HG03066 (cell line): ENCODE measurements at regions not wholly inside any gene's neighbourhood (a gene's known extent, or its start where the extent isn't known, plus 50 kb on each side); places are given as distances from the start of the nearest gene placed in this dataset.
"Not testable (repeated sequence)": the region's sequence is repeated elsewhere in the genome, so short reads cannot be mapped to it uniquely, and the experiment has no call there.

Experiments
- ATAC-seq: cut with Tn5 transposase; IDR thresholded peaks from one replicate; pipeline ENCODE4 v1.9.1; 2021; ENCODE audit warnings: low read depth; ENCODE audit not compliant: unreplicated experiment

DNA sequence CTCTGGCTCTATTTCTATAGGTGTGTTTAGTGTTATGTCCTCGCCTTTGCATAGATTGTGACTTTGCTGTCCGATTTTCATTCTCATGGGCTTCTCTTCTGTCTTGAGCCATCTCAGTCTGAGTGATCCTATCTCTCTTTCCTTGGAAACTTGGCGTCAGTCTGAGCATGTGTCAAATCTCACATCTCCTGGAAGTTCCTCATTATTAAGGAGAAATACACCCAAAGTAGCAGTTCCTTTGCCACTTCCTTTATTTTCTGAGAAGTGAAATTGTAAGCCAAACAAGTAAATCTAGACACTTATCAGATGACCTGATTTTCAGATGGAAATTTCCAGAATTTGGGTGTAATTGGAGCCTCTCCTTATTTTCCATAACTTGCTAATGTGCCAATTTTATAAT, 126.9 kb upstream of the ANKH start:
- ATAC-seq: no peak

DNA sequence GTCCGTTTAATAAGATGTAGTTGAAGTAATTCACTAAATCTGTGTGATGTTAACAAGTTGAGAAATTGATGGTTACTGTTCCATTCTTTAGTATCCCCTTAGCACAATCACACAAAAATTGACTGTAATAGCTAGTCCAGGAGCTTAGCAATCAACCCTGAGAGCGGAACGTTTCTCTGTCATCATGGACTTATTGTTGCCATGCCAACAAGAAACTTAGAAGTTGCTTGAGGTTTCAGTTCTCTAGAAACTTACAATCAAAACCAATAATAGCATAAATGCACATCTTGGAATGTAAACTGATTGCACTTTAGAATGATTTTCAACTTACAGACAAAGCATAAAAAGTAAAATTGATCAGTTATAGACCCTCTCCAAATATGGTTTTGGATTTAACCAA, 125.4 kb upstream of the ANKH start:
- ATAC-seq: peak; percentile 71

DNA sequence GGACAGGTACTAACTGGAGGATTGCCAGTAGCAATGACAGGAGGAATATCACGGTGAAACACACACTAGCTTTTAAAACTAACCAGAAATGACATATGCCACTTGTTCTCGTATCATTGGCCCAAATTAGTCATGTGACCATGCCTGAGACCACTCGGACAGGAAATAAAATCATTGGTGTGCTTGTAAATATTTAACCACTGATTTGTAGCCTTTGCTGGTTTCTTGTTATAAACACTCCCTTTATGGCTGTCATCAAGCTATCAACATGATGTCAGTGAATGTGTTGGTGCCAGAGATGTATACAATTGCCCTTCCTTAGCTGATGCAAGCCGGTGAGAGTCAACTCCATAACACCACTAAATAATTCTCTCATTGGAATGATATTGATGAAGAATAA, 123.7 kb upstream of the ANKH start:
- ATAC-seq: no peak

DNA sequence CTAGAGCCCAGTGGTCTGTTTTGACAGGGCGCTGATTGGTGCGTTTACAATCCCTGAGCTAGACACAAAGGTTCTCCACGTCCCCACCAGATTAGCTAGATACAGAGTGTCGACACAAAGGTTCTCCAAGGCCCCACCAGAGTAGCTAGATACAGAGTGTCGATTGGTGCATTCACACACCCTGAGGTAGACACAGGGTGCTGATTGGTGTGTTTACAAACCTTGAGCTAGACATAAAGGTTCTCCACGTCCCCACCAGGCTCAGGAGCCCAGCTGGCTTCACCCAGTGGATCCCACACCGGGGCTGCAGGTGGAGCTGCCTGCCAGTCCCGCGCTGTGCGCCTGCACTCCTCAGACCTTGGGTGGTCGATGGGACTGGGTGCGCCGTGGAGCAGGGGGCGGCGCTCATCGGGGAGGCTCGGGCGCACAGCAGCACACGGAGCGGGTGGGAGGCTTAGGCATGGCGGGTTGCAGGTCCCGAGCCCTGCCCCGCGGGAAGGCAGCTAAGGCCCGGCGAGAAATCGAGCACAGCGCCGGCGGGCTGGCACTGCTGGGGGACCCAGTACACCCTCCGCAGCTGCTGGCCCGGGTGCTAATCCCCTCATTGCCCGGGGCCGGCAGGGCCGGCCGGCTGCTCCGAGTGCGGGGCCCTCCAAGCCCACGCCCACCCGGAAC, 122.0 kb upstream of the ANKH start:
- not testable (repeated sequence) for ATAC-seq

DNA sequence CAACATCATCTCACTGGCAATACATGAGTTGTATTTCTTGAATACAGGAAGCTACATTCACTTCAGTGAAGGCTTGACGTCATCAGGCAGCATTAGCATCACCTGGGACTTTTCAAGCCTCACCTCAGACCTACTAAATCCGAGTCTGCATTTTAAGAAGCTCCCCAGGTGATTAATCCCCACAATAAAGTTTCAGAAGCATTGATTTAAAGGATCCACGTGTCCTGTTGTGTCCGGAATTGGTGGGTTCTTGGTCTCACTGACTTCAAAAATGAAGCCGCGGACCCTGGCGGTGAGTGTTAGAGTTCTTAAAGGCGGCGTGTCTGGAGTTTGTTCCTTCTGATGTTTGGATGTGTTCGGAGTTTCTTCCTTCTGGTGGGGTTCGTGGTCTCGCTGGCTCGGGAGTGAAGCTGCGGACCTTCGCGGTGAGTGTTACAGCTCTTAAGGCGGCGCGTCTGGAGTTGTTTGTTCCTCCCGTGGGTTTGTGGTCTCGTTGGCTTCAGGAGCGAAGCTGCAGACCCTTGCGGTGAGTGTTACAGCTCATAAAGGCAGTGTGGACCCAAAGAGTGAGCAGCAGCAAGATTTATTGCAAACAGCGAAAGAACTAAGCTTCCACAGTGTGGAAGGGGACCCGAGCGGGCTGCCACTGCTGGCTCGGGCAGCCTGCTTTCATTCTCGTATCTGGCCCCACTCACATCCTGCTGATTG, 121.3 kb upstream of the ANKH start:
- ATAC-seq: peak; percentile 80

DNA sequence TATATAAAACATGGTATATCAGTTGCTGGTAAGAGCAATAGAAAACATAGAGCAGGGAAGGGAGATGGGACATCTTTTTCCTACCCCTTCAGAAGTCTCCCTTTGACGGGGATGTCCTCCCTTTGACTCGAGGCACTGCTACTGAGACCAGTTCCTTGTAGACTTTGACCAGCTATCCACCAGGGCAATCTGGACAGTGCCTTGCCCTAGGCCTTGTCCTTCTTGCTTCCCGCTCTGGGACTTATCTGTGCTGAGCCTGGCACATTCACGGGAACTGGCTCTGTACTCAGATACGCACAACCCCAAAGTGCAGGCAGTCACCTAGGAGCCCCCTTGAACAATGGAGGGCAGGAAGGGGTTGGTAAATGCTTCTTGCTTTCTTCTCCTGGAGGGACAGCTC, 116.6 kb upstream of the ANKH start:
- no peak for ATAC-seq

DNA sequence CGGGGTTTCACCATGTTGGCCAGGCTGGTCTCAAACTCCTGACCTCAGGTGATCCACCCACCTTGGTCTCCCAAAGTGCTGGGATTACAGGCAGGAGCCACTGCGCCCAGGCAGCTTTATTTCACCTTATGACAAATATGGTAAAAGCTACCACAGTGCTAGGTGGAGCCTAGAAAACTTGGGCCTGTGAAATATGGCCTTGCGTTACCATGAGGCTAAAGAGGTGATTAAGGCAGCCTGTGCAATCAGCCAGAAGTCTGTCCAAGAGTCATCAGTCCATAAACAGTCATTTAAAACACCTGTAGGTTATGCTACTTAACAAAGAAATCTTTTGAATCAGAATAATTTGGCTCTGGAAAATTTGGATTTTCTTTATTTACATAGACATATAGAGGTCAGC, 114.8 kb upstream of the ANKH start:
- ATAC-seq: no peak

DNA sequence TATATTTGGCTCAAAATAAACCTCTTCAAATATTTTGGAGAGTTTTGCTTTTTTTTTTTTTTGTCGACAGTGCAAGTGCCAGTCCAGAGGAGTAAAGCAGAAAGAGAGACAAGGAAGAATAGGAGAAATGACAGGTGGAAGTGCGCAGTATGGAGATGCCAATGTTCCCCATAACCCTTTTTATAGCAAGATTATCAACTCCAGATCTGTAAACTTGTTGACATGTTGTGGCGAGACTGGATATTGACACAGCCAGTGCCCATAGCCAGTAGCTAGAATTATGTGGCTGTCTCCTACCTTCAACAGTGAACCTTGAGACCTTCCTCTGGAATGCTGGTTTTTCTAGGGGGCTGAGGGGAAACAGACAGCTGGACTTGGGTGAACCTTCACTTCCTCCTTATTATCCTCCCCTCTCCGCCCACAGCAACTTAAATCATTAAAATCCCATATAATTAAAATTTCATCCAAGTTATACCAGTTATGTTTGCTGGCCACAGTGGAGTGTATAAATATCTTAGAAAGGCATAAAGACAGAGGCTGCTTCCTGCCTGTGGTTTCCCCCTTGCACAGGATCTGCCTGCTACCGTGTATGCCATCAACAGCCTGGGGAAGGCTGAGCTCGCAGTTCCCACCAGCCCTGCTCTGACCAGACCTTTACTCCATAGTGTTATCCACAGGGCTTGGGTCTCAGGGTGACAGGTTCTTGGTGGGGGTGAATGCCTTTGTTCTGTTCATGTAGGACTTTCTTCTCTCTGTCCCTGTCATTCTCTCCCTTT, 112.3 kb upstream of the ANKH start:
- ATAC-seq: no peak

DNA sequence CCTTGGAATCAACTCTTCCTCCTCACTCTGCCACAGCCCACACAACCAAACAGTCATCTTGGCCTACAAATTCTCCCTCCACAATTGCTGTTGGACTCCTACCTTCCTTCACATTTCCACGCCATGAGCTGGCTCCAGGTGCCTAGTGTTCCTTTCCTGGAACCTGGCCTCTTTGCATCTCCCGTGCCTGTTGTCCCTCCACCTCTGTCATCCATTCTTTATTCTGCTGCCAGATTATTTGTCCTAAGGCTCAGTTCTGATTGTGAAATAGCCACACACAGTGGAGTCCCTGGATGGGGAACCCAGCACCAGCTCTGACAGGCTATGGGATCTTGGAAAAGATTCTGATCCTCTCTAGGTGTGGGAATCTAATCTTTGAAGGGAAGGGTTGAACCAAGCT, 109.1 kb upstream of the ANKH start:
- ATAC-seq: no peak

DNA sequence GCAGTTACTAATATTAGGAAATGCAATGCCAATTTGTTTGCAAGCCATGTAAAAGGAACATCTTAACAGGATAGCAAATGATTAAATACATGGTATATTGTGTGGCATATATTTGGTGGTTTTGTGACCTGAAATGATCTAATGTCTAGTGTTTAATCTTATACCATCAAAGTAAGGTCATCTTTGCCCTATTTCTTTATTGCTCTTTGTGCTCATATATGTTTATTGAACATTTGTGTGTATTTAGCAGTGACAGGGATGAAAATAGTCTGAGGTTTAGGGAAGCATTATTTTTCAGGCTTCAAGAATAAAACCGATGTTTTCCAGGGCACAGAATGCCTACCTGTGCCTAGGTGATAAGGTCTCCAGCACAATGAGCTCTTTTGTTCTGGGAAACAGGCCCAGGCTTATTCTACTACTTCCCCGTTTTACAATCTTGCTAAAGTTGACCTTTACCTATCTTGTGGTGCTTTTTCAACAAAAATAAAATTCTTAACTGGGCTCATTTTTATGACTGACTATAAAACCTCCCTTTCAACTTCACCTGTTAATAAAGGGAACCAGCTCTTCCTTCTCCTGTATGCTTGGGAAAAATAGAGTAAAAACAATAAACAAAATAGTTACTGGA, 105.6 kb upstream of the ANKH start:
- ATAC-seq: no peak

DNA sequence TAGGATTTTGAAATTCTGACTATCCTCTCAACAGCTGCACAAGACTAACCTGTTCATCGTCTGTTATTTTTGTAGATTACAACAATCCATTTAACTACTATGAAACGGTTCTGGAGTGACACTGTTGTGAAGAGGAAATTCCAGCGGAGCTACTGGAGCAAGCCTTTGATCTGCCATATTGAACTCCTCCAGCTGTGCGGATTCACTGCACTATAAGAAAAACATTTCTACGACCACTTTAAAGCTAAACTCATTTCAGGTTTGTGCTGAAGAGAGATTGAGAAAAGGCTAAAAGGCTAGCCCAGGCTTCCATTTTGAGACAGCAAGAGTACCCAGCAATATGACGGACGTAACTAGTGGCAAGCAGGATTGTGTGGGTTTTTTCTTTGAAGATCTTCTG, 104.9 kb upstream of the ANKH start:
- ATAC-seq: no peak

DNA sequence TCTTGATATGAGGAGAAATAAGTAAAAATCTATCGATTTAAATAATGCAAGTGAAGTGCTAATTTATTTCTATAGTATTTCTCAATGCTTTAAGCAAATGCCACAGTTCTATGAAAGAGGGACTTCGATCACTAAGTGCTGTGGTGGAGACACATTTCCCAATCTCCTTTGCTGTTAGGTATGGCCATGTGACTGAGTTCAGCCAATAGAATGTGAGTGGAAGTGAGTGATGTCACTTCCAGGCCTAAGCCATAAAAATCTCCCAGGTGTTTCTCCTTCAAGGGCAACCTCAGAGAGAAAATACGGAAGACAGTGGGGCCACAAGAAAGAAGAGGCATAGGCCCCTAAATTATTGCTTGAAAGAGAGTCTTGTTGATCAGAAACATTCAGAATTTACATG, 100.3 kb upstream of the ANKH start:
- ATAC-seq: no peak

DNA sequence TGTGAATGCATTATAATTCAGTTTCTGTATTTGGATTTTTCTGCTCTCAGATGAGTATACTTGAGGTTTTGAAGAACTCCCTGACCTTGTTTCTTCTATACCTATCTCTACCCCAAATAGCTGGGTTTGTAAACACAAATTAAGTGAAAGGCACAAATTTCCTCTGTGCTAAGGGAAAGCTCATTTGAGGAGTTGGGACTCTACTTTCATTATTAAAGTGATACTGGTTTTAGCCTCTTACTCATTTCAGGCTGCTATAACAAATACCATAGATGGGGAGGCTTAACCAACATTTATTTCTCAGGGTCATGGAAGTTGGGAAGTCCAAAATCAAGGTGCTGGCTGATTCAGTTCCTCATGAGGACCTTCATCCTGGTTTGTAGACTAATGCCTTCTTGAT, 97.2 kb upstream of the ANKH start:
- no peak for ATAC-seq

DNA sequence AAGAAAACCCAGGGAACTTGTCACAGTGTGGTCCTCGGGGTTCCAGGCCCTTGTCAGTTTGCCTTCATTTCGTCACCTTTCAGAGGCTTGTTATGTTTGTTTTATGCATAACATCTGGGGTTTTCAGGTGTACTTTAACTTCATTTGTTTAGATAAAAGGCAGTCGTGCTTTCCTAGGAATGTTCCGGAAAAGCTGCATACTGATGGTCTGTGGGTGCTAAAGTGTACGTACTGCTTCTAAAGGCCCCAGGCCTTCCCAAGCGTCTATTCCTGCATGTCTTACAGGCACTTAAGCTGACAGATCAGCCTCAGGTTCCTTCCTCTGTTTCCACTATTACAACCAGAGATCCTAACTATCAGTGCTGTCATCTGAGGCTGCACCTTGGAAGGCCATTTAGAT, 95.6 kb upstream of the ANKH start:
- ATAC-seq: no peak

DNA sequence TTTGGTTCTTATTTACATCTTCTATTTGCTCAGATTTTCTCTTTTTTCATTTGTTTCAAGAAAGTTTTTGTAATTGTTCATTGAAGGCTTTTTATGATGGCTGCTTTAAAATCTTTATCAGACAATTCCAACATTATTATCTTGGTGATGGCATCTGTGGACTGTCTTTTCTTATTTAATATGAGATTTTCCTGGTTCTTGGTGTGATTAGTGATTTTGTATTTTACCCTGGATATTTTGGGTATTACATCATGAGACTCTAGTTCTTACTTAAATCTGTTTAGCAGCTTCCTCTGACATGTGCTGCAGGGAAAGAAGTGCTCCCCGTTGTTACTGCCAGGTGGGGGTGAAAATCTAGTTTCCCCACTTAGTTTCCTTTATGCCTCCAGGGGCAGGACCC, 94.2 kb upstream of the ANKH start:
- ATAC-seq: no peak

DNA sequence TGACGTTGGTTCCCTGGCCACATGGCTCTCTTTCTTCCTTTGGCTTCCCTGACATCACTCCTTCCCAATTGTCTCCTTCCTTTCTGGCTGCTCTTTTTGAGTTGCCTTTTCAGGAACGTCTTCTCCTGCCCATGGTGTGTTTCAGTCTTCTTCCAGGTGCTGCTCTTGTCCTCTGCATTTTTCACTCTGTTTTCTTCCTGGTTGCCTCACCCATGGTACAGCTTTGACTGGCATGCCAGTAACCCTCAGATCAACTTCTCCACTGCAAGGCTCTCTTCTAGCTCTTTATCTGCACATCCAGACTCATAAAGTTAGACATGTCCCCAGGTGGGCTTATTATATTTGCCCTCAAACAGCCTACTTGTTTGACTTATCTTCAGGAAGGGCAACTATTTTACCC, 91.0 kb upstream of the ANKH start:
- ATAC-seq: no peak

DNA sequence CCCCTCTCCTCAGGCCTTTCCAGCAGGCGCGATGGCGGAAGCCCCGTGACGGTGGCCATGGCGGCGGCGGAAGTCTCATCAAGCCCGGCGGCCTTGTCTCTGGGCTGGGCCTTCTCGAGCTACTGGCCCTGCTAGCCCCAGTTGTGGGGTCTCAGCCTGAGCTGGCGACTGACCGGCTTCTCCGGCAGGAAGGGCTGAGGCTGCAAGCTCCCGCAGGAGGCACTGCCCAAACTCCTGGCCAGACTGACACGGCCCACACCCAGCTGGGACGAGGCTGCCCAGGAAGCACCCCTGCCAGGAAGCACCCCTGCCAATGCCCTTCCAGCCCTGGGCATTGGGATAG, 88.5 kb upstream of the ANKH start:
- no peak for ATAC-seq

DNA sequence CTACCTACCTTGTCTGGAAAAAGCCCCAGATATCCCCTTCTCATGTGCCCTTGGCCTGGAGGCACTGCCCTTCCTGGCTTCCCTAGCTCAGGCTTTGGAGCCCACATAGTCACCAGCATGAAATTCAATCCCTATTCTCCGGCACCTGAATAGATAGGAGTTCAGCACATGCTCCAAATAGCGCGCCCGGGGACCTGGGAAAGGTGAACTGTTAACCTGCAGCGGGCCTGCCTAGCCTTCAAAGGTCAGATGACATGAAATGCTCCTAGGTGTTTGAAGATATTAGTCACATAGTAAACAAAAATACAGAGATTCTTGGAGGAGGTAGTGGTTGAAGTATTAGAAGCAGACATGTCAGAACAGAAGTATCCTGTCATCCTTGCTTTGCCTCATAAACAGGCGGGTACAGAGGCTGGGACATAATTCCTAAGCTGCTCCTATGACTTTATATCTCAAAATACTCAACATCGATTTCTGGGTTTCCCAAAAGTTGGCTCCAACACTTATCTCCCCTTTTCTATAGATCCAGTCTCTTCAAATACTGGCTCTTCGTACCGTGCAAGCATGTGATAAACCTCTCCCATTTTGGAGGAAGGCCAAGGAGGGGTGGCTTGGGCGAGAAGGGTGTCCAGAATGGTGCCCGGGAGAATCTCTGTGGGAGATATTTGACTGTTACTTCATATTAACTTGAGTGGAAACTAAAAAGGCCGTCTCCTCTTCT, 88.0 kb upstream of the ANKH start:
- no peak for ATAC-seq

DNA sequence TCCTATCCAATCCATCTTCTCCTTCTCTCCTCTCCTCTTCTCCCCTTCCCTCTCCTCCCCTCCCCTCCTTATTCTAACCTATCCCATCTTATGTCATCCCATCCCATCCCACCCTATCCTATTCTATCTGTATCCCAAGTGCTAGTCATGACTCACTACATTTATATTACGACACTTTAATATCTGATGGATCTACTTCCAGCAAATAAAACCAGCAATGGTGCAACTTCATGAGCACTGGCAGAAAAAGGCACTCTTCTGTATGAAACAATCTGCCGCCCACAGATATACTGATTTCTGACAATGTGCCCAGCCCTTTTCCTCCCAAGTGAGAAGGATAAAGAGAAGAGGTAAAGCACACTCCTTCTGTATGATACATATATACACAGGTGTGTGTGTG, 86.6 kb upstream of the ANKH start:
- no peak for ATAC-seq

DNA sequence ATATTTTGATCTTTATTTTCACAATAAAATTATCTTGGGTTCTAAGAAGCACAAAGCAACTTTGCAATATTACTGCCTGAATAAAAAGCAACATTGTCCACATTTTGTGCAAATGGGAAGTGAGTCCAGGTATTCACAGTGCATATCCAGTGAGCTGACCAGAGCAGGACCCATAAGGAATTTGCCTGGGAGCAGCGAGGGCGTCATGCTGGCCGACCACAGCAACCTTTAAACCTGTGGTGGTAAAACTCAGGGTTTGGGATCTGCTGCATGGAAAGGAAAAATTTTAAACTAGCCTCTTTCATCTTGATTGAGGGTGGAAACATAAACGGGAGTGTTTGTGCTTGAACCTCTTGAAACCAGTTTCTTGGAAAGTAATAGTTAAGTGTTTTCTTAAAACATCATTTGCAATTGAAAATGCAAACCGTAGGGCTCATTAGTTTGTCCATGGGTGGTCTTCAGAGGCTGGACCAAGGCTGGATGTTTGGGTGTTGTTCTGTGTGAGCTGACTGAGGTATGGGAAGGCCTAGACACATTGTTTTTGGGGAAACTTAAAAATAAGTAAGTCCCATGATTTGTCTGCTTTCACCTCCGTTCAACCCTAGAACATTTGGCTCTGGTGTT, 85.0 kb upstream of the ANKH start:
- ATAC-seq: no peak
